GM19324 (cell line): ENCODE measurements at regions not wholly inside any gene's neighbourhood (a gene's known extent, or its start where the extent isn't known, plus 50 kb on each side); places are given as distances from the start of the nearest gene placed in this dataset.

ENCODE experiments used
- ATAC-seq: cut with Tn5 transposase; IDR thresholded peaks from one replicate; pipeline ENCODE4 v1.9.1; 2021; ENCODE audit warnings: mild to moderate bottlenecking, moderate library complexity; ENCODE audit not compliant: unreplicated experiment, low FRiP score

DNA sequence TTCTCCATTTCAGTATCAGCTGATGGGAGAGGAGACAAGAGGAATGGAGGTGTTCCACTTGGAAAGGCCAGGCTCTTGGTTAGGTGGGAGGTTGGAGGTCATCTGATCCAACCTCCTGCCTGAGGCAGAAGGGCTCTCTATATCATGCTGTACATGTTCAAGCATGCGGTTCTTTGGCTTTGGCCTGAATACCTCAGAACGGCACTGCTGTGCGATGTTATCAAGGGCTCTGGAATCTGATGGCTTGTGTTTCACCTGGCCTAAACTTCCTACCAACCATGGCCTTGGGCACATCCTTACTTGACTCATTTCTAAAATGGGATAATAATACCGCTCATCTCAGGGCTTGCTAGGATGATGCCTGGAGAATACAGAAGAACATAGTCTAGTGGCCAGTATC, 90.1 kb upstream of the FAM169A start:
- no peak for ATAC-seq

DNA sequence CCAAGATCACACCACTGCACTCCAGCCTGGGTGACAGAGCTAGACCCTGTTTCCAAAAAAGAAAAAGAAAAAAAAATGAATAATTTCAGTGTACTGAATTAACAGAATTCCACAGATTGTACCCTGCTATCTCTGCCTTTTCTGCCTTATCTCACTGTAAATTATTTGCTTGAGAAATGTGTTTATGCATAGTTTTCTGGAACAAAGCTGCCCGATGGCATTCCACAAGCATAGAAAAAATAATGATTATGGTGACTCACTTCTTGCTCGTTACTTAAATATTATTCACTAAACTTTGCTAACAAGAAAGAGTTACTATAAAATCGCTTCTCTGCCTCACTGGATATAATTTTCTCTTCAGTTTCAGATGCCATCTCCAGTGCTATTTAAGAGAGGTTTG, 88.7 kb upstream of the FAM169A start:
- ATAC-seq, result no peak

DNA sequence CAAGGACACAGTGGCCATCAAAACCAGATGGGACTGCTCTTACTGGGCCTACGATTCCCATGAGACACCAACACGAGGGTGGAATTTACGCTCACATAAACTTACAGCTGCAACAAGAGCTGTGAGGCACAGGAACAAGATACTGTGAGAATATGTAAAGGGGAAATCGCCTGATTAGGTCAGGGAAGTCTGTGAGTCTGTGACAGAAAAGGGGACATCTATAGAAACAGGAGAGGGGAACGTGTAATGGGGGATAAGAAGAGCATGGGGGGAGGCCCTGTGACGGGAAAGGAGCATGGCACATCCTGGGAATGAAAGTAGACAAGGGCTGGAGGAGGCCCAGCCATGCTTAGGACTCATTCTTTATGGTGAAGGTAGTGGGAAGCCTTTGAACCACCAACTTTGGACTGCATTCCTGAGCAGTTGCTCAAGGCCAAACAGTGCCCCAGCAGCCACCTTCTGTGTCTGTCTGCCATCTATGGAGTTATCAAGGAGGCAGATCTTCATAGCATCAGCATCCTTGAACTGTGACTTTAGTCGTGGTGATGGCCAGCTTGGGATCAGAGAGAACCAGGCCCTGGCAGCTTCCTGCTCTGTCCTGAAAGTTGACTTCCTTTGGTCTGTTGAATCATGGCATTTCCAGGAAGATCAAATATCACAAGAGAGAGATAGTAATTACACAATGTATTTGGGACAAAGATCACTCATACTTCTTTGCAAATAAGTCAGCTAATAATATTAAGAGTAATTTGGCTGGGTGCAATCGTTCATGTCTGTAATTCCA, 87.9 kb upstream of the FAM169A start:
- no peak for ATAC-seq

DNA sequence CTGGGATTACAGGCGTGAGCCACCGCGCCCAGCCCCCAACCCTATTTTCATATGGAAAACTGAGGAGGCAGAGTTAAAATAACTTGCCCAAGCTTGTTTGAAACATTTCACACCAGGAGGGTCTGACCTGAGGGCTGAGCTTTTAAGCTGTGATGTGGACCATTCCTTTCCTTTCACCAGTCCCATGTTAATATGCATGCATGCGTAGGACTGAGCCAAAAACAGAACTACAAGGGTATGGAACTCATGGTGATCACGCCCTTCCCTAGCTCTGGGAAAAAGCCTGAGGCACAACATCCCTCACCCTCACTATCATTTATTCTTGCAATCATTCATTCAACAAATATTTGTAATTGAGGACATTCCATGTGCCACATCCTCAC, 87.4 kb upstream of the FAM169A start:
- no peak for ATAC-seq

DNA sequence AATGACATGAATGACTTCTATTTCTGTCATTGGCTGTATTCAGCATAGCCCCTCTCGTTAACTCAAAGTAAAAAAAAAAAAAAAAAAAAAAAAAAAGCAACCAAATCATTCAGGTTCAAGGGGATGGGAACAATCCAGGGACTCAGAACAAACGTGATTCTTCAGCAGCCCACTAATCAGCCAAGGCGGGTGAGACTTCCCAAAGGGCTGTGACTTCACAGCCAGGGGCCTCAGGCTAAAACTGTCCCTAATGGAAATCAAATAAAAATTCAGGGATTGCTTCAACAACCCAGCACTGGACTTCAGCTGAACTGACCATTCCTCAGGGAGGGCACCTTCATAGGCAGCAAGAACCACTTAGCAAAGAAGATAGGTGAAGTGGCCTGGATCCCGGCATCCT, 86.2 kb upstream of the FAM169A start:
- no peak for ATAC-seq

DNA sequence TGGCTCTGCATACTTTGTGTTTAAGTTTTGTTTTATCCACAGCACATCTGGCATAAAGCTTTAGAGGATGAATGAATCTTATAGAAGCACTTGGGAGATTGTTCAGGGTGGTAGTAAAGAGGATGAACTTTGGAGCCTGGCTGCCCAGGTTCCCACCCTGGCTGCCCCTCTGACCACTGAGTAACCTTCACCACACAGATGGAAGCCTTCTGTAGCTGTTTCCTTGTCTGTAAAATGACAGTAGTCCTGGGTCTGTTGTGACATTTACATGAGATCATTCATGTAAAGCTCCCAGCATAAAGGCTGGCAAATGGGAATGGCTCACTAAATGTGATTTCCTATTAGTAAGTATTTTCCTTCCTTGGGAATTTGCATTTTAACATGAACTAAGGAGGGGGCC, 85.7 kb upstream of the FAM169A start:
- ATAC-seq, result no peak

DNA sequence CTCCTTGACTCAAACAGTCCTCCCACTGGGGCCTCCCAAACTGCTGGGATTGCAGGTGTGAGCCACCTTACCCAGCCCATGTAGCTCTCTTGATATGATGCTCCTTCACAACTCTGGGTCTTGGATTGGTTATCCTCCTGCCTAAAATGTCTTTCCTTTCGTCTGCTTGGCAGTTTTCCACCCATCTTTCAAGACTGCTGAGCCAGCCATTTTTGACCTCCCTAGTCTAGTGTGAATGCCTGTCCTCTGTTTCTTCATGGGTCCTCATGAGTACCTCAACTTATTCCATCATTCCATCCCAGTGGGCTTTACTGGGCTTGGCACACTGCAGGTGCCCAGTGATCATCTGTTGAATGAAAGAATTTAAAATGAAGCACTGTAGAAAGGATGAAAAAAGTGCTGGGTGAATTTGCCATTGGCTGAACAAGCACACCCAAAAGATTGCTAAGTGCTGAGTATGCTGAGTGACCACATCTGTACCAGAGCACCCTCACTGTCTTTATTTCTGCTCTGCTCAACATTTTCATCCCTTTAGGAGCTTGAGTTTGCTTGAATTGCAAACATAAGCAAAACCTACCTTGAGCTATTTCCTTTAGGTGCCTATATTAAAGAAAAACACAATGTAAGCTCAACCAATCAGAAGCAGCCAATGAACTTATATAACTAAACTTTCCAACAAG, 84.8 kb upstream of the FAM169A start:
- no peak for ATAC-seq

DNA sequence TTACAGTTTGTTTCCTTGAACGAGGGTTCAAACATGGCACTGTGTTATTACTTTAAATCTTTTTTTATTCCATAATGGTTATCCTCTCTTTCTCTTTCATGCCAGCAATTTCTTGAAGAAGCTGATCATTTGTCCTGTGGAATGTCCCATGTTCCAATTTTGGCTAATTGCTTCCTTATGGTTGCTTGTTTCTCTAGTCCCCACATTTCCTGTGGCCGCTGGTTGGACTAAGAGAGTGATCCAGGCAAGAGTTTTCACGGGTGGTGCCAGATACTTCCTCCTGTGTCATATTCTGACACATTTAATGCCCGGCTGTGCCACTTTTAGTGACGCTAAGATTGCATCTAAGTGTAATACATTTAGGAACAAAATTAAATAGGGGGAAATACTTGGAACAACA, 83.8 kb upstream of the FAM169A start:
- ATAC-seq, result no peak

DNA sequence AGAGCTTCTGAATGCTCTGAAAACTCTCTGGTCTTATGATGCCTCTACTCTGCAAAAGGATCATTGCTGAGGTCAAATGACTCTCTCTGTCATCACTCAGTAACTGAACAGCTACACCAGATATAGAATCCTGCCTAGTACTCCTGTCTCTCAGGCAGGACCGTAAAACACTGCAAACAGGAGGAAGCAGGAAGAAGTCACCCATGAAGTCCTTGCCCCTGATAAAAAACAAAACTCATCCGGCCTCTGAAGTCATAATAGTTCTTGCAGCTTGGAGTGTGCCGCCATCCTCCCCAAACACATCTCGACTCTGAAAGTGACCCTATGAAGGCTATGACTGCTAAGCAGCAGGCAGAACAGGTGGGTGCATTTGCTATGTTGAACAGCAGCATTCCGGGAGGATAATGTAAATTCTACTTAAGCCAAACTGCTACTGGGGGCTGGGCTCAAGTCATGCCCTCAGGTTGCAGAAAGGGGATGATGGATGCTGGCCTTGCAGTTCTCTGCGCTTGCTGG, 81.9 kb upstream of the FAM169A start:
- ATAC-seq, result no peak

DNA sequence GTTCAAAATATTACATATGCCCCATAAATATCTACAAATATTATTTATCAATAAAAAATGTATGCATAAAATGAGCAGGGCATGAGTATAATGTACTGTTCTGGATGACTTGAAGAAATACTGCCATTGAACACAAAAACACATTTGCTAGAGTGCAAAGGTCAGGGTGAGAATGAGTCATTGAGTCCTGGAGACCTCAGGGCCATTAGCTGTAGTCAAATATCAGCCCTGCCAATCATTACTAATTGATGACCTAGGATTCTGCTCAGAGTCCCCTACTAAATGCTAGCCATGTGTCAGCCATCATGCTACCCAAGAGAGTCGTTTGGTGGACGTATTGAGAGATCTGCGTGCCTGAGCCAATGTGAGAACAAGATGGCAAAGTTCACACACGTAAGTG, 80.3 kb upstream of the FAM169A start:
- no peak for ATAC-seq

DNA sequence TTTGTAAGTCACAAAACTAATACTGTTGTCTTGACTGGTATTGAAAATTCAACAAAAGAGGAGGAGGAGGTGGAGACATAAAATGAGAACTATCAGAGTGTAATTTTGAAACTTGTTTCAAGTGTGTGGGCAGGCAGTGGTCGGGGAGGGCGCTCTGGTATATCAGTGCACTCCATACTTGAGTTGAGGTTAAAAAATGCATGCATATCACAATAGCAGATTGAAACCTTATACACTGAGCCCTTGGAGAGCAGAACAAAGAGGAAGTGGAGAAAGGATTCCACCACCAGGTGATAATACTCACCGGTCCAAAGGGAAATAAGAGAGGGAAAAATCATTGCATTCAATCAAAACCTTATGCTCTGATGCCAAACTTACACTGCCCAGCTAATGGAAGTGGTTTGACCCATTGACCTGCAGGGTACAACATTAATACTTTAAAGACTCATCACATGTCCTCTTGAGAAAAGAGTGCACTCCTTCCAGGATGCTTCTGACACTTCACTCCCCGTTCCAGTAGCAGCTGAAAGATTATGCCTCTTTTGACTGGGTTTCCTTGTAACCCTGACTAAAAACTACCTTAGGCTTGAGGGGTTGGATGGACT, 79.5 kb upstream of the FAM169A start:
- ATAC-seq, result no peak

DNA sequence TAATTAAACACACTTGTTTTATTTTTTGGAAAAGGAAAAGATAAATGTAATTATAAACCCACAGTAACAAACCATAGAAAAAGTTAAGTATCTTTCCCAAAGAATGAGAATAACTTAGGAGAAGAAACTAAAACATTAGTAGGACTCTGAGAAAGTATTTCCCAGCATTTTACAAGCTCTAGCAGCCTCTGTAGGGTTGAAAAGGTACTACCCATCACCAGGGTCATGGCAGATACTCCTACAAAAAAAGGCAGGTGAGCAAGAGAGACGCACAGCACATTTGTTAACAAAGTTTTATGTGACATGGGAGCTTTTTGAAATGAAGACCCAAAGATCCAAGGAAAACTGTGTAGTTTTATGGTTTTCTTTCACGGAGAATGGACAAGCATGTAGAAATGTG, 77.7 kb upstream of the FAM169A start:
- no peak for ATAC-seq

DNA sequence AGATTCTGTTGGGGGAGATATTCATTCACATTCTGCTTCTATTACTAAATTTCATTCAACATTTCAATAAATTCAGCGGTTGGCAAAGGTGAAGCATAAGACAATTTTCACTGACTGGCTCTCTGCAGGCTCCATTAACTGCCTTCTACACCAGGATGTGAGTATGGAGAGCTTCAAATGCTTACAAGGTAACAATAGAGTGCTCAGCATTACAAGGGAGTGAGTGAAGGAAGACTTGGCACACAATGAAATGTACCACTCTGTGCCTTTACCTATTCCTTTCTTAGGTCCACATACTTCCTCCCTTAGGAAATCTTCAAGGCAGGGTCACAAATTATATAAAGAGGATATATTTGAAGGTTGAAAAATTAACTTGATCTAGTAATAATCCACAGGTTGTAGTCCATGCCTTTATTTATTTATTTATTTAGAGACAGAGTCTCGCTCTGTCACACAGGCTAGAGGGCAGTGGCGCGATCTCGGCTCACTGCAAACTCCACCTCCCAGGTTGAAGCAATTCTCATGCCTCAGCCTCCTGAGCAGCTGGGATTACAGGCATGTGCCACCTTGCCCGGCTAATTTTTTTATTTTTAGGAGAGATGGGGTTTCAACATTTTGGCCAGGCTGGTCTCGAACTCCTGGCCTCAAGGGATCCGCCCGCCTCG, 76.6 kb upstream of the FAM169A start:
- ATAC-seq, result no peak

DNA sequence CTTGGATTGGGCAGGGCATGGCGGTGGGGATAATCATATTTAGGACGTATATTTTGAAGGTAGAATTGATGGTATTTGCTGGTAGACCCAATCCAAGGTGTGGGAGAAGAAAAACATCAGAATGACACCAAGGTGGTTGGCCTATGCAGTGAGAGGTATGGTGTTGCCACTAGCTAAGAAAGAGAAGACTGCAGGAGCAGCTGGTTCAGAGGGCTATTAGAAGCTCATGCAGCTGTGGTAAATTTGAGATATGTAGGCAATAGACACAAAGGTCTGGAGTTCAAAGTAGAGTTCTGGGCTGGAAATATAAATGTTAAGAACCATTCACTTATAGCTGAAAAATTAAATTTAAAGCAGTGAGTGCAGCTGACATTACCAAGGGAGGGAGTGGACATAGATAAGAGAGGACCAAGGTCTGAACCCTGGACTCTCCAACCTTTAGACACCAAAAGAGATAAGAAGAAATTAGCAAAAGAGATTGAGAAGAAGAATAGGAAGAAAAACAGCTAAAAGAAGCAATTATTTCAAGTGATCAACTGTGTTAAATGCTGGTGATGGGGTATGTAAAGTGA, 74.7 kb upstream of the FAM169A start:
- no peak for ATAC-seq

DNA sequence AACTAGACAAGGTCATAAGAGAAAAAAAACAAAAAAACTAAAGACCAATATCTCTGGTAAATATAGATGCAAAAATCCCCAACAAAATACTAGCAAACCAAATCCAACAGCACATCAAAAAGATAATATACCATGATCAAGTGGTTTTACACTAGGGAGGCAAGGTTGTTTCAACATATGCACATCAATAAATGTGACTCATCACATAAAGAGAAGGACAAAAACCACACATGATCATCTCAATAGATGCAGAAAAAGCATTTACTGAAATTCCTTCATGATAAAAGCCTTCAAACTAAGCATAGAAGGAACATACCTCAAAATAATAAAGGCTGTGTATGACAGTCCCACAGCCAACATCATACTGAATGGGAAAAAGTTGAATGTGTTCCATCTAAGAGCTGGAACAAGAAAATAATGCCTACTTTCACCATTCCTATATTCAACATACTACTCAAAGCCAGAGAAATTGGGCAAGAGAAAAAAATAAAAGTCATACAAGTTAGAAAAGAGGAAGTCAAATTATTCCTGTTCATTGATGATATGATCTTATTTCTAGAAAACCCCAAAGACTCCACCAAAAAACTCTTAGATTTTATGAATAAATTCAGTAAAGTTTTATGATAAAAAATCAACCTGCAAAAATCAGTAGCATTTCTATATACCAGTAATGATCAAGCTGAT, 72.2 kb upstream of the FAM169A start:
- ATAC-seq, result no peak

DNA sequence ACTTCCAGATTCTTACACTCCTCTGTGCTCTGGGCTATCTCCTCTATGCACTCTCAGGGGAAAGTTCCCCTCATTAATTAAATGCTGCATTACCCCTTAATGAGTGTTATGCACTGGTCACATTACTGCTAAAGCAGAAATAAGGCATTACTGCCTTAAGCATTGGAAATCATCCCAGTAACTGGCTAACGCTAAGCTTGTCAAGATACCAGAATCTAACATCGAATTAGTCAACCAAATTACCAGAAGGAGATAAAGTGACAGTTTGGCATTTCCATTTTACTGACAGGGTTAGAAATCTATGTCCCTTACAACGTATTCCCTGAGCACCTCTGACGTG, 69.5 kb upstream of the FAM169A start:
- no peak for ATAC-seq

DNA sequence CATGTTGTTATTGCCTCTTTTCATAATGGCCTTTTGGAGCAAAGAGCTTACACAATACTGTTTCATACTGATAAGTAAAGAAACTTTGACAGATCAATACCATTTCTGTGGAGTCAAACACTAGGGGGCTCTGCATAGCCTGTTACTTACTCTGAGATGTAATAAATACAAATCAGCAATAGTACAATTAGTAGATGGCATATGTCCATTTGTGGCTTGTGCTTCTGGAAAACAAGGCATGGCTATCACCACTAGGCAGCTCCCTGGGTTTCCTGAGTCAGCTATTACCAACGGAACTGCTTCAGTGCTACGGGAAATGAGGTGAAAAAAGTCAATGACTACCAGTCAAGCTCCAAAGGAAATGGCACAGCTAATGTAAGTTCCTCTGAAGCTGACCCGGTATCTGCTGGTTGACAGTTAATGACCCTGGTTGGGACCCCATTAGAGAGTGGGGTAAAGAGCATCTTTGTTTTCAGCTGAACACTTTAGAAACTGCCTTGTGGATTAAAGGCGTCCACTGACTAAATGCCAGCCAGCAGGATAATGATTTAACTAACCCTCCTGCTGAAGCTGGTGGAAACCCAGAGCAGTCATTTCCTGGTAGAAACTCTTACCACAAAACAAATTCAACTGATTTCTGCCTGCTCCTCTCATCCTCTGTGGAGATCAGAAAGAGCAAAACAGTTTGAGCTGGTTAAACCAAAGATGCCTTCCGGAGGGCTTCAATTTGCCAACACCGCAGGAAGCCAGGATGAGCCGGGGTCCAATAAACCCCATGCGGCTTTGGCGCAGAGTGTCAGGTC, 69.0 kb upstream of the FAM169A start:
- no peak for ATAC-seq

DNA sequence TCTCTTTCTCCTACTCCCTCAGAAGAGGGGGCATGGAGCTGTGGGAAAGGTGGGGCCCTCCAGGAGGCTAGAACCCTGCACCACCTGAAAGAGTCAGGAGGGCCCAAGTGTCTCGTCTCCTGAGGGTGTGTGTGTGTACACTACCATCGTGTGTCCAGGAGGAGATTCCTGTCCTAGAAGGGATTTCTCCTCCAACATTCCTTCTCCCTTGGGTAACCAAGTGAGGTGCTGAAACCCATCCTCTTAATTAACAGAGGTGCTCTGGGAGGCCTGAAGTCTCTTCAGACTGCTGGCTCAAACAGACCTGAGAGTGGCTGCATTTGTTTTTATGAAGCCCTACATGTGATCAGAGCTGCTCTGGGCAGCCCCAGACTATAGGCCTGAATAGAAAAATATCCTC, 61.1 kb upstream of the FAM169A start:
- ATAC-seq, result no peak

DNA sequence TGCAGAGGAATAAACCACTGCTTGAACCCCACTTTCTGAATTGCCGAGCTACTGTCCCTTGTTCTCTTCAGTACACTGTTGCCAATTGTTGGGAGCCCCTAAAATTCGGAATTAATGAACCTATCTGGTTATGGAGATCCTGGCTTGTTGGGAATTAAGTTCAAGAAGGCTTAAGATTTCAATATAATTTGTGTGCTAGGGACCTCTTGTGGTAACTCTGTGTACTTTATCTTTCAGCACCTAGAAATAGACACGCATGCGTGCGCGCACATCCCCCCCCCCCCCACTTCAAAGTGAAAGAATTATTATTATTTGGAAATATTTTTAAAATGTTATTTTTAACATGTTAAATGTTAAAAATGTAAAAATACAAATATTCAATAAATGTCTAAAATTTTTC, 53.3 kb upstream of the FAM169A start:
- no peak for ATAC-seq

DNA sequence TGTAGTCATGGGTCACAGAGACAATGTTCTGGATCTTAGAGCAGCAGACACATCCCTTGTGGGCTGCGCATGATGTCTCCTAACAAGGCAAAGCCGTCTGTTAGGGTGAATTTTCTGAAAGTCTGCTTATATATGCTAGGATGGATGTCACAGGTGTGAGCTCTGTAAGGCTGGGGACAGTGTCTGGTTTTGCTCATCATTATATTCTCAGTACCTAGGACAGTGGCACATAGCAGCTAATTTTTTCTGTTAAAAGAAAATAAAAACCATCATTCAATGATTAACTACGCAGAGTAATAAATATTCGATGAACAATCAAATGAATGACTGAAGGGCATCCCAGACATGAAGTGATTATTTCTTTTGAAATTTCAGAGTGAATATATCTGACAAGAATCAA, 52.9 kb upstream of the FAM169A start:
- no peak for ATAC-seq
